T47D (cell line): ENCODE measurements at regions not wholly inside any gene's neighbourhood (a gene's known extent, or its start where the extent isn't known, plus 50 kb on each side); places are given as distances from the start of the nearest gene placed in this dataset.

Source experiments
- DNase-seq, 2 experiments: peaks; one replicate each; pipeline versions ENCODE4 v3.0.0 to v3.0.0-alpha.2; 2011 to 2012; ENCODE audit warnings: low read depth in 1 of 2, low spot score in 1 of 2
- JUND ChIP-seq: IDR thresholded peaks from 2 replicates; pipeline ENCODE4 v1.6.1; 2012; ENCODE audit warnings: low read depth
- in situ Hi-C: cut with HindIII; loops from 2 replicates; pipeline ENCODE4 v1.10.0; 2016; ENCODE audit warnings: low sequenced_read_pairs, low pct_unique_long_range_greater_than_20kb

DNA sequence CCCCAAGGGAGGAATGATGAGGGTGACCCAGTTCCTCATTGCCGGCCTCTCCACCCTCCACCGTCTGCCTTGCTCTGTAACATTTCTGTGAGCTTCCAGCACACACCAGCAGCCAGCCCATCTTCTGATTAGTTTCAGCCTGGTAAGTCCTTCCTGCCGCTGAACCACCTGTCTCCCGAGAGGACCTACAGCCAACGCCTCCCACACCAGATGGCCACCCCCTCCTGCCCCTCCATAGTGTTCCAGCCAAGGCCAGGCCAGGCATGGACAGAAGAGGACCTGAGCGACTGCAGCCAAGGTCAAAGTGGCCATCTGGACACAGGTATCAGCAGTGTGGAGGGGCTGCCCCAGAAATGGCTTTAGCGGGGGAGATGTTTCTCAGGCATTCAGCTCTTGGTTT is 170.7 kb upstream of the CTBP2 start:
- DNase-seq = no peak
- TF ChIP-seq JUND = no peak
- in situ Hi-C loops = no loop called here

DNA sequence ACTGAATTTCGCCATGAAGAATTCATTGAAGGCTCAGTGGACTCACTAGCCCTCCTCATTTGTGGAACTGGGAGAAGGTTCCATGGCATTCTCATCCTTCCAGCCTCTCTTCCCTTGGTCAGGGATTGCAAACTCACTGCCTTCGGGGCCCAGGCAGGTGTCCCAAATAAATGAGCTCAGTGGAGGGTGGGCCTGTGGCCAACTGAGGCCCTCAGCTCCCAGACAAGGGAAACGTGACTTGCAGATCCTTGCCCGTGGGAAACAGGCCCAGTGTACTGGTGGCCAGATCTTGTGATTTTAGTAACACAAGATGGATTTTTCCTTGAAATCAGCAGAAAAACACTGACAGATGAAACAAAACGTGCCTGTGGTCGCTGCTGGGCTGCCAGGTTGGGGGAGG is 168.7 kb upstream of the CTBP2 start:
- no peak for TF ChIP-seq JUND
- in situ Hi-C loops = no loop called here
- DNase-seq = no peak

DNA sequence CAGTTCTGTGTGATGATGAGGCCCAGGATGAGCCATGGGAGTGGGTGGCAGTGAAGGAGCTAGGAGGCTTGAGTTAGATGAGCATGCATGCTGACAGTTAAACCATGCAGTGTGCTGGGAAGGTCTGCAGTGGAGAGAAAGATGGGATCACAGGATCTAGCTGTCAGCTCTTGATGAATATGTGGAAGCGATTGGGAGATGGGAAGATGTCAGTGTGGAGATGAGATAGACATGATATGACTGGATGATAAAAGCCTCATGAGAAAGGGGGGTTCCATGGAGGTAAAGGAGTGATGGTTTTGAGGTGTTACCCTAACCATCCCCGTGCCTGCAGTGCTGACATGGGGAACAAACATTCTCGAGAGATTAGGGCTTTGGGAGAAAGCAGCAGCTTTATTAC is 165.0 kb upstream of the CTBP2 start:
- in situ Hi-C loops = no loop called here
- no peak for TF ChIP-seq JUND
- DNase-seq = no peak

DNA sequence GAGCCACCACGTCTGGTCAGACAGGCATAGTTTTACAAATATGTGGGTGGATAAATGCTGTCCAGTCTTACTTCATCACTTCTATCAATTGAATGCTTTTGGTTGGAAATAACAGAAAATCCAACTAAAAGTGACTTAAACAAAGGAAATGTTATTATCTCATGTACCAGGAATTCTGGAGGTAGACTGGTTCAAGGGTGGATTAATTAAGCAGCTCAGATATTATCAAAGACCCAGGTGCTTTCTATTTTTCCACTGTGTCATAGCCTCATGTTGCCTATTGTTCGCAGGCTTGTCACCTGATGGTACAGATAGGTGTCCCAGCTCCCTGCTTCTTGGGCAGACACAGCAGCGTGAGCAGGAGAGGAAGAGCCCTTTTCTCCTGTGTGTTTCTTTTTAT is 156.1 kb upstream of the CTBP2 start:
- in situ Hi-C loops = no loop called here
- TF ChIP-seq JUND = no peak
- peak in 1 of 2 experiments; percentile 44 for DNase-seq

DNA sequence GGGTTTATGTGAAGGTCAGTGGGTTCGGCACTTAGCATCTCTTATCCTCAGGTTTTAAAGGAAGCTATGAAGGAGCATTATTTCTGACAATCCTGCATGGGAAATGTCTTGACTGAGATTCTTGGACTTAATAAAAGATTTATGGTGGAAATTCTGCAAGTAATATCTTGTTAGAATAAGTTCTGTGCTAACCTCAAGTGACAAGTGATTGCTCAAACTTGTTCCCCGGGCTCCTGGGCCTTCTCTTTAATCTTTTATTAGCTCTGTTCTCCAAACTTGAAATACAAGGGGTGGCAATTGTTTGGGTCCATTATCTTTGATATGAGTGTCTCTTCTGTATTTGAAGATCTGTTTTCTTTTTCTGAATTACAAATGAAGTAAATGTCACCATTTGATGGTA is 140.6 kb upstream of the CTBP2 start:
- in situ Hi-C loops = no loop called here
- no peak for TF ChIP-seq JUND

DNA sequence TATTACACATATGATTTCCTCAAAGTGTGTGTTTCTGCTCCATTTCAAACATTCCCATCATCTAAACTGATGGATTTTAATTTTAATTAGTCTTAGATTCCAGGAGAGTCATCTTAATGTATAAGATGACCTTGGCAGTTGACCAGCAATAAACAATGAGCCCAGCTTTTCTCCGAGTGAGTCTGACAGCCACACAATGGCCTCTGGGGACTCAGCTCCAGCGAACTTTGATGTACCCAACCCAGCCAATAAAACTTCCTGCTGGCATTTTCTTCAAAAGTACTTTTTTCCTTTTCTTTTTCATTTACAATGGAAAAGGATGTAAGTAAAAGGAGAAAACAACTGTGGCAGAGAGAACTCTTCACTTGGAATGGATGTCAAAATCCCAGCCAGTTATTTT is 139.1 kb upstream of the CTBP2 start:
- DNase-seq = no peak
- in situ Hi-C loops = no loop called here
- no peak for TF ChIP-seq JUND

More for the DNA sequence above, 140.6 kb upstream of the CTBP2 start:
- no peak for DNase-seq

DNA sequence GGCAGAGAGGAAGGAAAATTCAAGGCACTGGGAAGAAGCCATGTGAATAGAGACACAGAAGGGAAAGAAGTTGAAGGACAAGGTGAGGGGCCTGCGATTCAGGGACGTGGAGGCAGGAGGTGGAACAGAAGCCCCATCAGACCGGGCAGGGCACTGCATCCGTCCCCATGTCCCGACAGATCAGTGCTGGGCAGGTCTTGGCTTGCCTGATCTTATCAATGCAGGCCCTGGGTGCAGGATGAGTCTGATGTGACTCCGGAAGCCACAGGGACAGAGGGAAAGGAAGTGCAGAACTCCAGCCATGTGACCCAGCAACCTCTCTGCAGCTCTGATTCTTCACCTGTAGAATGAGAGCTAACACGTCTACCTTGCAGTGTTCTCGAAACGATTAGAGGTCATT is 136.2 kb upstream of the CTBP2 start:
- in situ Hi-C loops = no loop called here
- DNase-seq = no peak
- TF ChIP-seq JUND = no peak

DNA sequence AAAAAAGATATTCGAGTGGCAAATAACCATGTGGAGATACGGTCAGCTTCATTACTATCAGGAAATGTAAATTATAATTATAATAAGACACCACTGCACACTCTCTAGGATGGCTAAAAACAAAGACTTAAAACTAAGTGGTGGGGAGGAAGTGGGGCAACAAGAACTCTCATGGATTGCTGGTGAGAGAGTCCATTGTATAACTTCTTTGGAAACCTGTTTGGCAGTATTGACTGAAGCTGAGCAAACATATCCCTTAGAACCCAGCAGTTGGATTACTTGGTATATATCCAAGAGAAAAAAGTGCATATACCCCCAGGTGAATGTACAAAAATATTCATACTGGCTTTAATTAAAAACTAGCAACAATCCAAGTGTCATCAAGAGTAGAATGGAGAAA is 133.7 kb upstream of the CTBP2 start:
- no peak for TF ChIP-seq JUND
- peak in 1 of 2 experiments; percentile 83 for DNase-seq
- in situ Hi-C loops = no loop called here

DNA sequence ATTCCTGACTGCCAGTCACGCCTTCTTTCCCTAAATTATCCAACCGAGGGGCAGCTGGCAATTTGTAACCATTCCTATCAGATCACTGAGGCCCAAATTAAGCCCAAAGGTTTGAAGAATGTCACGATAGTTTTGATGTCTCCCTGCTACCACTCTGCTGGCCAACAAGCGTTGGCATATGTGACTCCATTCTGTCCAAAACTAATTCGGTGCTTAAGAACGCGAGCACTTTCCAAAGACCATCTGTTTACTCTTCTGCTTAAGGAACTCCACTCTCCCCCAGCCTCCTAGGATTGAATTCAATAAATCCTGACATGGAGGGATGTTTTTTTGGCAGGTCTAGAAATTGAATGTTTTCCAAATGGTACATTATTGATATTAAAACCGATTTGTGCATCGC is 131.5 kb upstream of the CTBP2 start:
- DNase-seq = no peak
- TF ChIP-seq JUND = no peak
- in situ Hi-C loops = no loop called here

DNA sequence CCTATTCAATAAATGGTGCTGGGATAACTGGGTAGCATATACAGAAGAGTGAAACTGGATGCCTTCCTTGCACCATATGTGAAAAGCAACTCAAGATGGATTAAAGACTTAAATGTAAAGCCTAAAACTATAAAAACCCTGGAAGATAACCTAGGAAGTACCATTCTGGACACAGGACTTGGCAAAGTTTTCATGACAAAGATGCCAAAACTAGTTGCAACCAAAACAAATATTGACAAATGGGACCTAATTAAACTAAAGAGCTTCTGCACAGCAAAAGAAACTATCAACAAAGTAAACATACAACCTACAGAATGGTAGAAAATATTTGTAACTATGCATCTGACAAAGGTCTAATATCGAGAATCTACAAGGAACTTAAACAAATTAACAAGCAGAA is 129.1 kb upstream of the CTBP2 start:
- peak in 1 of 2 experiments; percentile 48 for DNase-seq
- TF ChIP-seq JUND = no peak
- in situ Hi-C loops = no loop called here

DNA sequence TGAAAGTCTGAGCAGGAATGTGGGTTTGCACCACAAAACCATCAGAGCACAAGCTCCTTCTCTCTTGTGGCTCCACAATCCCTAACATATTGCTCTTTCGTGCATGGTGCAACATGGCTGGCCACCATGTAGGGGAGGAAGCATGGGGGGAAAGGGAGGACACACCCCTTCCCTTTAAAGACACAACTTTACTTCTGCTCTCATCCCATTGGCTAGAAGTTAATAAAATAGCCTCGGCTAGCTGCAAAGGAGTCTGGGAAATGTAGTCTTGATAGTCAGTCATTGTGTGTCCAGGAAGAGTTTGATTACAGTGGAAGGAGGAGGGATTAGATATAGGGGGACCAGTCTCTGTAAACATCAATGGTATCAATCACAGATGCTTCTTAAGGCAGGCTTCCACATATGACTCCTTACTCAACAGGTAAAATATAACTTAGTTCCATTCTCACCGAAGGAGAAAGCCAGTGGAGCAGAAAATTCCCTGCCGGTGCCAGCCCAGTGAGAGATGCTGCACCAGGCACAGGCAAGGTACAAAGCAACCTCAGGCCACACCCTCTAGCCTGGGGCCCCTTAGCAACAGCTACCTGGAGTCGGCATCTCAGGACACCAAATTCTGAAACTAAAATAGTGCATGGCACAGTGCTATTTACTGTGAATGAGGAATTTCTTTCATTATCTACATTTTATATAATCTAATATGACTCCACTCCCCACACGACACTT is 124.7 kb upstream of the CTBP2 start:
- no peak for TF ChIP-seq JUND
- peak in 1 of 2 experiments; percentile 71 for DNase-seq
- in situ Hi-C loops = no loop called here

DNA sequence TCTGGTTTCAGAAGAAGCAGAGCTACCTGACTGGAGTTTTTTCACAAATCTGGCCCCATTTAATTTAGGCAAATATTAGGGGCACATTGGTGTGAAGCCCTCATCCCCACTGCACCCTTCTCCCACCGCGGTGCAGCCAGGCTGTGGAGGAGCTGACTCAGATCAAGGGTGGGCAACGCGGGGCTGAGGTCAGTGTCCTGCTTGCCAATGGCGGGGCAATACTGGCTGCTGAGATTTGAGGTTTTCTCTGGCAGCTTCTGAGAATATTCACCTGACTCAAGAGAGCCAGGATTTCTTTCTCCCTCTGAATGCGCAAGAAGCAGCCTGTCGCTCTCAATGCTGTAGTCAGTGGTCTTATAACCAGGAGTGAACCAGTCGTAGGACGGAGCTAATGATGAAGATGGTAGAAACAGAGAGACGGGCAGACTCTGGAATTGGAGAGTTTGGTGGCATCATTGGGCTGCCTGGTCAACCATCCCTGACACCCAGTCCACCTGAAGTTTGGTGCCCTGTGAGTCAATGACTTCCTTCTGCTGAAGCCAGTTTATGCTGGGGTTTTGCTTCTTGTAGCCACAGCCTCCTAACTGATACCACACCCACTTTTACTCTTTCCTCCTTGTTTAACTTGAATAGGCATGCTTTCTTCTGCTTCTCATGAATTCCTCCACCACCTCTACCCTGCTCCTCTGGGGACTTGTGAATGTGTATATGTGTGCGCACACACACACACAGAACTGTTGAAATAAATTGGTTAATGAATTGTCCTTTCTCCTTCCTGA is 123.7 kb upstream of the CTBP2 start:
- in situ Hi-C loops = no loop called here
- no peak for TF ChIP-seq JUND
- DNase-seq = no peak

DNA sequence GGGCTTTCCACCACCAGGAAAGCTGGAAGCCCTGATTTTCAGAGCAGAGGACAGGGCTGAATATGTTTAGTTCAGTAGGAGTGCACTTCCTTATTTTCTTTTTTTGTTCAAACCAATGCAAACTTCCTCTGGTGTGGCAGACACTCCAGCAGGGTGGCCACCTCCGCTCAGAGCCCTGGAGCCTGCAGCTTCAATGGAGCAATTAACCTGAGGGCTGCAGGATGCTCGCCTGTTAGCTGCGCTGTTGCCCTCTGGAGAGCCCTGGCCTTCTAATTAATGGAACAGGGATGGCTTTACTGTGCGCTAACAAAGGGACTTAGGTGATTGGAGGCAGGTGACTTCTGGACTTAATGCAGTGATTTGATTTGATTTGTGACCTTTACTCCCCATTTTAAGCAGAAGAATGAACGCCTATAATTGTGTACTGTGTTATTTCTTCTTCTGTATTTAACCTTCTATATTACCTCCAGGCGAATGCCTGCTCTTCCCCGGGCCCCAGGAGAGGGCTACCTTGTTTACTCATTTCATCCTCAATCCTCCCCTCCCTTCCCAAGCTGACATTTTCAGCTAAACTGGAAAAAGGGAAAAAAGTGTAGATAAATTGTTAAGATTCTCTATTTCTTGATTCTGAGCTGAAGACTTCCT is 123.0 kb upstream of the CTBP2 start:
- no peak for TF ChIP-seq JUND
- DNase-seq = peak in 1 of 2 experiments; percentile 28
- in situ Hi-C loops = no loop called here
